ENCODE measurements at regions not wholly inside any gene's neighbourhood (a gene's known extent, or its start where the extent isn't known, plus 50 kb on each side); places are given as distances from the start of the nearest gene placed in this dataset.
"Not testable (repeated sequence)": the region's sequence is repeated elsewhere in the genome, so short reads cannot be mapped to it uniquely, and the experiment has no call there.

DNA sequence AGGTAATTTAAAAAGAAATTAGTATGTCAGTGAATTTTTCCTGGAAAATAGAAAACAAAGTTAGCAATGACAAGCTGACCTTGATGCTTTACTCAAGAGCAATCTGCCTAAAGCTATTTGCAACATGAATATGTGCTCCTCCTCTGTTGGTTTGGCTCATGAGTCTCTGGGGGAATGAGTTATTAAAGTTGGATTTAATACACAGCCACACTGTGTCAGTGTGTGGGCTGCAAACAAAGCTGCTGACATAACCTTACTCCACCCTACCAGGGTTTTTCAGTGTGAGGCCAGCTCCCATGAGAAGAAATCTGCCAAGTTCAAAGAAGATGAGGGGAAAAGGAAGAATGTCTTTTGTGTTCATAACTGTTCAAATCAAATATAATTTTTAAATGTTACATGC is 280.5 kb downstream of the TLL1 start:
- DNase-seq (ENCODE audit: low read depth, low spot score): peak; percentile 40
- in situ Hi-C loops (cut with HindIII; ENCODE audit: low pct_unique_long_range_greater_than_20kb, low sequenced_read_pairs): no loop called here

DNA sequence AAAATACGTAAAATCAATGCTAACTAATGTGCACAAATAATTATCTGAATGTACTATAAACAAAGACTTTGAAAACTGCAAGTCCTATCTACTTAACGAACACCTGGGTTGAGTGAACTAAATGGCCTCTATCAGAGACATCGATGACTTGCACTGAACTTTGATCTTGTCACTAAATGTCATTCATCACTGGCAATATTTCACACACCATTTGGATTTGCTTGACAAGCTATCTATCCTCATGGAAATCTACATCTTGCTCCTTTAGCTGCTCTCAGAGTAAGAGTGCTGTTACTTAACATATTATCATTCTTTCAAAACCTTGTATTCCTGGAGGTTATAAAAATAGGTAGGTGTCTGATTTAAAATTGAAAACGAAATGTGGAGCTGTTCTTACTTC is 289.3 kb downstream of the TLL1 start:
- no peak for DNase-seq (ENCODE audit: low read depth, low spot score)
- in situ Hi-C loops (cut with HindIII; ENCODE audit: low pct_unique_long_range_greater_than_20kb, low sequenced_read_pairs): no loop called here

- peak; percentile 86 for DNase-seq (ENCODE audit: low read depth, low spot score)
- in situ Hi-C loops (cut with HindIII; ENCODE audit: low pct_unique_long_range_greater_than_20kb, low sequenced_read_pairs): no loop called here
Measured at GRCh38 chr4:166165829-166166420, 292.9 kb downstream of the TLL1 start.

DNA sequence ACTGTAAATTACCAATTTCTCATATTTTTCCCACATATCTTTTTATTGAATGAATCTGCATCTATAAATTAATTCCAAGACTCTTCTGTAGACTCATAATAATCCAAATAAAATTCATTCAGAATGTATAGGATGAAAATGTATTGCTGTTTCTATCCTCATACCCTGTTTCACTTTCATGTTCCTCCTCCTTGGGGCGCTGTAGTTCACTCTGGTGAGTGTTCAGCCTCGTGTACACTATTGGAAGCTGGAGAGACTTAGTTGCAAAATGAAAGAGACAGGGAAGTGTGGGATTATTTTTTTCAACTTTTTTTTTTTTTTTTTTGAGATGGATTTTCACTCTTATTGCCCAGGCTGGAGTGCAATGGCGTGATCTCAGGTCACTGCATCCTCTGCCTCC is 296.1 kb downstream of the TLL1 start:
- peak; percentile 83 for DNase-seq (ENCODE audit: low read depth, low spot score)
- in situ Hi-C loops (cut with HindIII; ENCODE audit: low pct_unique_long_range_greater_than_20kb, low sequenced_read_pairs): no loop called here

DNA sequence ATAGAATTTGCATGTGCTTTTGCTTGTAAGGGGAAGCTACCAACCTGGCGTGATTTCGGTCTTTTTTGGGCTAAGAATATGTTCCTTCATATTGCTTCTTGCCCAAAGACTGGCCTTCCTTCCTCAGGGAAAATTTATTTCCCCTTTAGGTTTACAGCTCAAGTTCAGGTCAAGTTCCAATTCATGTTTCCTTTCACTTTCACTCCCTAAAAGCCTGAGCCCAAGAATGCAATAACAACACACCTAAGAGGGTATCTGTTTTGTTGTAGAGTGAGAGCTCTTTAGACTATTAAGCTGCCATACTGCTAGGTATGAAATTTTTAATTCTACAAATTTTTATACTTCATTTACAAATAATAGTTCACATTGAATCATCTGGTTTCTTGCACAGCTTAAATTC is 299.6 kb downstream of the TLL1 start:
- in situ Hi-C loops (cut with HindIII; ENCODE audit: low pct_unique_long_range_greater_than_20kb, low sequenced_read_pairs): no loop called here
- DNase-seq (ENCODE audit: low read depth, low spot score): no peak

DNA sequence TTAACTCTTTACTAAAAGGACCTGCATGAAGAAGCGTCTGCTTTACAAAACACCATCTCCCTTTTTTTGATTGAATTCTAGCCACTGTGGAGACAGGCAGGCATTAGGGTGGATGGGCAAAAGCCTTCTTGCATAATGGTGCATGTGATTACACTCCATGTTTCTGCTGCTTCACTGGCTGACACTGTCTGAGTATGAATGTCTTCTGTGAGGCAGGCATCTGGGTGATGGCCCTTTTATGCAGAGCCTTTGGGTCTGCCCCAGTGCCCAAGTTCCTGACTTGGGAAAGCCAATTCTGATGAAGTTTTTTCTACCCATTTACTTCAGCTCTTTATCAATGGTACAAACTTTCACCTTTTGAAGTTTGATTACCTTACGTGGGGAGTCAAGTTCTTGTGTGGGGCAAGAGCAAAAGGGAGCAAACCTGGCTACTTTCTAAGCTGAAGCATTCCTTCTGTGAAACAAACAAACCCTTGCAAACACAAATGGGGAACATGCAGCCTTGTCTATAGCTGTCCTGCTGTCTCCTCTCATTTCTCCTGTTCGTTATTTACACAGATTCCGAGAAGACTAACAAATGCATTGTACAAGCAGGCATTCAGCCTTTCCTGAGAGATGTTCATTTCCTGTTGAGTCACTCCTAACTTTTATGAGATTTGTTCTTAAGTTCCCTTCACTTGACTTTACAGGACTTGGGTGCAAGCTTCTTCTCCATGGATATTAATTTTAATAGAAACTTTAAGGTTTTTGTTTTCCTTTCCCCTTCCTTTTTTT is 301.9 kb downstream of the TLL1 start:
- peak; percentile 32 for DNase-seq (ENCODE audit: low read depth, low spot score)
- in situ Hi-C loops (cut with HindIII; ENCODE audit: low pct_unique_long_range_greater_than_20kb, low sequenced_read_pairs): no loop called here

DNA sequence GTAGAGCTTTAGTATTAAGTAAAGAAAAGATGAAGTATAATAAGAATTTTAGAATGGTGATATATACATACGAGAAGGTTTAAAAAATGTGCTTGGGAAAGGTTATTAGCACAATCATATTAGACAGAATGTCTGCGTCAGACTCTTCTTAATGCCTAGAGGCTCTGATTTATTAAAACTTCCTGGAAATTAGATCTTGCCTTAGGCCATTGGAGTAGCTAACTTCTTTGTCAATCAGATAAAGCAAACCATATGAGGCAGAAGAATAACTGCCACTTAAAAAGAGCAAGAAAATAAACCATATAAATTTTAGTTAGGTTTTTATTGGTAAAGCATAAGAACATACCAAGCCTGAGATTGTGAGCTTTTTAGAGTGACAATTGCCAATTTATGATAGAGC is 309.1 kb downstream of the TLL1 start:
- in situ Hi-C loops (cut with HindIII; ENCODE audit: low pct_unique_long_range_greater_than_20kb, low sequenced_read_pairs): no loop called here
- DNase-seq (ENCODE audit: low read depth, low spot score): no peak

DNA sequence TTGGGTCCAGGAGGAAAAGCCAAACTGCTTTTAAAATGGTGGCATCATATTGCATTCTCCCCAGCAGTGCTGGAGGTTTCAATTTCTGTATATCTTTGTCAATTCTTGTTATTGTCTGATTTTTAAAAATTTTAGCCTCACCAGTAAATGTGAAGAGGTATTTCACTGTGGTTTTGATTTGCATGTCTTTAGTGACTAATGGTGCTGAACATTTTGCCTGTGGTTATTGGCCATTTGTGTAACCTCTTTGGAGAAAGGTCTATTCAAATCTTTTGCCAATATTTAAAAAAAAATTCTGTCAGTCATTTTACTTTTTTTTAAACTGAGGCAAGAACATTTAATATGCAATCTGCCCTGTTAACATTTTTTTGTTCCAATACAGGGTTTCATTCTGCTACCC is 322.1 kb downstream of the TLL1 start:
- no peak for DNase-seq (ENCODE audit: low read depth, low spot score)
- in situ Hi-C loops (cut with HindIII; ENCODE audit: low pct_unique_long_range_greater_than_20kb, low sequenced_read_pairs): no loop called here

- no peak for DNase-seq (ENCODE audit: low read depth, low spot score)
- in situ Hi-C loops (cut with HindIII; ENCODE audit: low pct_unique_long_range_greater_than_20kb, low sequenced_read_pairs): no loop called here
Measured at GRCh38 chr4:166197166-166197565, 324.1 kb downstream of the TLL1 start.

DNA sequence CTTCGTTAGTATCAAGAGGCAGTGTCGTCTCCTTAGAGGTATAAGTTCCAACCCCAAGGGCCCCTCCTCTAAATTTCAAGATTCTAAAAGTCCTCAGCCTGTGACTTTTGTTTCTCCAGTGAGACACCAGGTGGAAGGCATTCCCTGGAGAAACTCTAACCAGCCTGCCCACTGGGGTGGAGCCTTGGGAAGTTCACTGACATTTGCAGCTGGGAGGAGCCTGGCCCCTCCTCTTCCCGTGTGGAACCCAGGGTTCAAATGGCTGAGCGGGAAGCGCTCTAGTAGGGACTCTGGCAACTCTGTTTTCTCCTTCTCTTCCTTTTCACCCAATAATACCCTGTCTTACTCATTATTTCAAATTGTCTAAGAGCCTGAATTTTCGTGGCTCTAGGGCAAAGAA is 325.0 kb downstream of the TLL1 start:
- in situ Hi-C loops (cut with HindIII; ENCODE audit: low pct_unique_long_range_greater_than_20kb, low sequenced_read_pairs): no loop called here
- DNase-seq (ENCODE audit: low read depth, low spot score): peak; percentile 87

GRCh38 chr4:166198516-166199310 is 325.7 kb downstream of the TLL1 start:
- in situ Hi-C loops (cut with HindIII; ENCODE audit: low pct_unique_long_range_greater_than_20kb, low sequenced_read_pairs): no loop called here
- peak; percentile 61 for DNase-seq (ENCODE audit: low read depth, low spot score)

GRCh38 chr4:166202991-166203390 is 330.0 kb downstream of the TLL1 start:
- DNase-seq (ENCODE audit: low read depth, low spot score): no peak
- in situ Hi-C loops (cut with HindIII; ENCODE audit: low pct_unique_long_range_greater_than_20kb, low sequenced_read_pairs): no loop called here

DNA sequence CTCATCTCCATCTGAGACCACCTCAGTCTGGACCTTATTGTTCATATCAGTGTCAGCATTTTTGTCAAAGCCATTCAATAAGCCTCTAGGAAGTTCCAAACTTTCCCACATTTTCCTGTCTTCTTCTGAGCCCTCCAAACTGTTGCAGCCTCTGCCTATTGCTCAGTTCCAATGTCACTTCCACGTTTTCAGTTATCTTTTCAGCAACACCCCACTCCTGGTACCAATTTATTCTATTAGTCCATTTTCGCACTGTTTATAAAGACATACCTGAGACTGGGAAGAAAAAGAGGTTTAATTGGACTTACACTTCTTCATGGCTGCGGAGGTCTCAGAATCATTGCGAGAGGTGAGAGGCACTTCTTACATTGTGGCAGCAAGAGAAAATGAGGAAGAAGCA is 339.3 kb downstream of the TLL1 start:
- in situ Hi-C loops (cut with HindIII; ENCODE audit: low pct_unique_long_range_greater_than_20kb, low sequenced_read_pairs): not testable (repeated sequence)

DNA sequence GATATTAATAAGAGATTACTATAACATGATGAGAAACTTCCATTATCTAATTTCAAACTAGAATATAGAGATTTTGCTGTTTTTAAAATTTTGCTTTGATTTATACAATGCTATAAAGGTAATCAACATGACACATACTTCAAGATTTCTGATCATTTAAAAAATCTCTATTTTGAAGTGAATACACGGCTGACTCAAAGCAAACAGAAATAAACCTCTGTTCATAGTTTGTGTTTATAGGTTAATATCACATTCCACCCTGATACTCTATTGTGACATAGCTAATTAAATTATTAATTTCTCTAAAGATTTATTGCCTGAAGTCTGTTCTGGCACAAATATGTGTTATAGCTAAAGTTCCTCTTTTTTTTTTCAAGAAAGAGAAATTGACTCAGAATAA is 349.2 kb downstream of the TLL1 start:
- DNase-seq (ENCODE audit: low read depth, low spot score): no peak
- in situ Hi-C loops (cut with HindIII; ENCODE audit: low pct_unique_long_range_greater_than_20kb, low sequenced_read_pairs): no loop called here

More for the DNA sequence above, 339.3 kb downstream of the TLL1 start:
- not testable (repeated sequence) for DNase-seq (ENCODE audit: low read depth, low spot score)

- in situ Hi-C loops (cut with HindIII; ENCODE audit: low pct_unique_long_range_greater_than_20kb, low sequenced_read_pairs): no loop called here
- DNase-seq (ENCODE audit: low read depth, low spot score): no peak
Measured at GRCh38 chr4:166228112-166228511, 355.1 kb downstream of the TLL1 start.

DNA sequence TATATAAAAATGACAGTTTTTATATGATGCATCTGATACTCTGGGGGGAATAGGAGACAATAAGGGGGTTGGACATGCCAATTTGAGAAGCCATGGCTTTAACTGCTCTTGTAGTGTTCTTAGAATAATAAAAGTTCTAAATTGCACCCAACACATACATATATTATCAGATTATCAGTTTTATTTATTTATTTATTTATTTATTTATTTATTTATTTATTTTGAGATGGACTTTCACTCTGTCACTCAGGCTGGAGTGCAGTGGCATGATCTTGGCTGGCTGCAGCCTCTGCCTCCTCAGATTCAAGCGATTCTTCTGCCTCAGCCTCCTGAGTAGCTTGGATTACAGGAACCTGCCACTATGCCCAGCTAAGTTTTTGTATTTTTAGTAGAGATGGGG is 356.8 kb downstream of the TLL1 start:
- DNase-seq (ENCODE audit: low read depth, low spot score): no peak
- in situ Hi-C loops (cut with HindIII; ENCODE audit: low pct_unique_long_range_greater_than_20kb, low sequenced_read_pairs): no loop called here

- DNase-seq (ENCODE audit: low read depth, low spot score): no peak
- in situ Hi-C loops (cut with HindIII; ENCODE audit: low pct_unique_long_range_greater_than_20kb, low sequenced_read_pairs): no loop called here
Measured at GRCh38 chr4:166230841-166231240, 357.8 kb downstream of the TLL1 start.

- DNase-seq (ENCODE audit: low read depth, low spot score): no peak
- in situ Hi-C loops (cut with HindIII; ENCODE audit: low pct_unique_long_range_greater_than_20kb, low sequenced_read_pairs): no loop called here
Measured at GRCh38 chr4:166239354-166239753, 366.3 kb downstream of the TLL1 start.
